Breast epithelium (tissue), 4 donors: ENCODE measurements at regions not wholly inside any gene's neighbourhood (a gene's known extent, or its start where the extent isn't known, plus 50 kb on each side); places are given as distances from the start of the nearest gene placed in this dataset.

Experiments used
- DNase-seq, 2 donors: peaks; one replicate each; pipeline ENCODE4 v3.0.0-alpha.2; 2019; ENCODE audit warnings: low spot score in 2 of 2
- H3K27ac ChIP-seq, 2 donors: fragments of 200-600 bp; sonication (generic) in 1 of 2; one replicate each; pipeline ENCODE4 v1.5.1; 2016 to 2019; ENCODE audit warnings: mild to moderate bottlenecking in 1 of 2
- H3K27me3 ChIP-seq, 2 donors: fragments of 200-600 bp; sonication (generic) in 1 of 2; one replicate each; pipeline versions ENCODE4 v1.5.1 to v1.6.0; 2017 to 2019; ENCODE audit warnings: control low read depth in 1 of 2, mild to moderate bottlenecking in 1 of 2
- H3K36me3 ChIP-seq: fragments of 200-600 bp; one replicate; pipeline ENCODE4 v1.5.1; 2019
- H3K4me1 ChIP-seq, 2 donors: fragments of 200-600 bp; sonication (generic); one replicate each; pipeline ENCODE4 v1.5.1; 2016 to 2019; ENCODE audit warnings: control low read depth in 1 of 2
- H3K4me3 ChIP-seq, 3 donors: fragments of 200-600 bp; sonication (generic); 1 replicate in 2 of 3; 2 replicates in 1 of 3; pipeline ENCODE4 v1.5.1; 2016 to 2019; ENCODE audit warnings: mild to moderate bottlenecking in 3 of 3, moderate library complexity in 2 of 3
- H3K9me3 ChIP-seq, 2 donors: fragments of 200-600 bp; sonication (generic) in 1 of 2; one replicate each; pipeline ENCODE4 v1.5.1; 2016 to 2019; ENCODE audit warnings: control low read depth in 1 of 2
- CTCF ChIP-seq, 3 donors: fragments of 450-650 bp; IDR thresholded peaks; one replicate each; pipeline ENCODE4 v1.5.1; 2016 to 2017; ENCODE audit warnings: antibody characterized with exemption in 3 of 3, mild to moderate bottlenecking in 3 of 3, moderate library complexity in 3 of 3
- POLR2A ChIP-seq: fragments of 450-650 bp; IDR thresholded peaks from one replicate; pipeline ENCODE4 v1.6.1; 2016; ENCODE audit warnings: antibody characterized with exemption, mild to moderate bottlenecking, moderate library complexity
- POLR2AphosphoS5 ChIP-seq, 3 donors: sonication (generic); formaldehyde crosslinking; IDR thresholded peaks; one replicate each; pipeline ENCODE4 v1.6.1; 2017; ENCODE audit warnings: antibody characterized with exemption in 3 of 3
- intact Hi-C: fragments of 100-400 bp; cut with DNase I; formaldehyde crosslinking; loops from one replicate; pipeline ENCODE4 v1.15.1; 2023; ENCODE audit warnings: low total_unique reads

DNA sequence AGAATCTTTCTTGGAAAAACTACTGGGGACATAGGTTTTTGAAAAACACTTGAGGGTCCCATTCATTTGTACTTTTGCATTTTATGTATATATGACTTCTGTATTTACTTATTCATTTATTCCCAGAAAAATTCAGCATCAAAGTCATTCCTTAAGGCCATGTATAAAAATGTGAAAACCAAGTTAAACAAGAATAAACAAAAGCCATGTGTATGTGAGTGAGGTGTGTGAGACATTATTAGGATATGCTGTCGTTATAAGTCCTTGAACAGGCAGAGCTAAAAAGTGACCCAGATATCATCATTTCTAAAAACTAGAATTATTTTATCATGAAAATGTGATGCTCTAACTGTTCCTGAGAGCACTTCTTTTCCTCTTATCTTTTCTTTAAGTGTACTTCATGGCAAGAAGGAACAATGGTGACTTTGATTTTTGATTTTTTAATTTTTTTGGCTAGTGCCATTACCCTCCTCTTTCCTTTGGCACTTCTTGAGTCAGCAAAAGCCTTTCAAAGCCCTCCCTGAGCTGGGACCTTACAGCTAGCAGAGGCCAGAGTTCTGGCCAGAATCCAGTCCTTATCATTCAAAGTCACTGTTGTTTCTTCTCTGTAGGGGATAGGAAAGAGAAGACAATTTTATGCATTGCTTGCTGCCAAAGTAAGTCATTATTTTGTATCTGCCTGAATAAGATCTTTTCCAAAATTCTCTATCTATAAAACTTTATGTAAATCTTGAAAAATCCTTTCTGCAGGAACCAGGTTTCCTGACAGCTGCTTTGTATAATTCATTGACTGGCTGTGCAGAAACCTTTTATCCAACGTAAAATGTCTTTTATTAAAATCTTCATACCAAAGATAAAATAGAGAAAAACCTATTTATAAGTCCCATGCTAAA lies 419.7 kb upstream of the PRICKLE1 start:
- DNase-seq, result no peak
- Histone ChIP-seq H3K4me1 (no peaks in the 10 kb centered on the region), H3K27ac (no peak overlapping the region), H3K36me3 (no peaks in the 10 kb centered on the region), H3K9me3 (no peaks in the 10 kb centered on the region), H3K27me3 (no peaks in the 10 kb centered on the region), H3K4me3 (no peak overlapping the region)
- TF ChIP-seq CTCF (IDR thresholded peaks at IDR 0.05), result no peak
- no peak for TF ChIP-seq POLR2A
- TF ChIP-seq POLR2AphosphoS5 (IDR thresholded peaks at IDR 0.05), result no peak
- intact Hi-C loops, result no loop called here

DNA sequence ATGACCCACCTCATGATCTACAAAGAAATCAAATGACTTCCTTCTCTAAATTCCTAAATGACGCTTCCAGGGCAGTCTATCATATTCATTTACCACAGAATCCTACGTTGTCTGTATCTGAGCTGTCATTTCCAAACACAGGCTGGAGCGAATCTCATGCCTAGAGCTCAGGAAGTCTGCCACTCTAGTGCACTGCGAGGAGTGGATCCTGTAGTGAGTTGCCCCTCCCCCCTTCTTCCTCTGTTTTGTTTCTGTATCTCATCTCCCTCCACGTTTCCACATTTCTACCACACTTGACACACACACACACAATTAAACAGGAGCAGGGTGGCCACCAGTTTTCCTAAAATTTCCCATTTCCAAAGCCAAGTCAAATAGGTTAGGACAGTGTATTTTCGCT lies 415.4 kb upstream of the PRICKLE1 start:
- intact Hi-C loops, result no loop called here
- no peaks in the 10 kb centered on the region for H3K36me3 ChIP-seq
- no peak overlapping the region for H3K4me3 ChIP-seq
- H3K27me3 ChIP-seq, result no peaks in the 10 kb centered on the region
- H3K9me3 ChIP-seq, result no peaks in the 10 kb centered on the region
- H3K27ac ChIP-seq, result no peak overlapping the region
- no peak for TF ChIP-seq POLR2AphosphoS5 (IDR thresholded peaks at IDR 0.05)
- TF ChIP-seq CTCF (IDR thresholded peaks at IDR 0.05), result no peak
- no peak for DNase-seq
- H3K4me1 ChIP-seq, result no peaks in the 10 kb centered on the region

DNA sequence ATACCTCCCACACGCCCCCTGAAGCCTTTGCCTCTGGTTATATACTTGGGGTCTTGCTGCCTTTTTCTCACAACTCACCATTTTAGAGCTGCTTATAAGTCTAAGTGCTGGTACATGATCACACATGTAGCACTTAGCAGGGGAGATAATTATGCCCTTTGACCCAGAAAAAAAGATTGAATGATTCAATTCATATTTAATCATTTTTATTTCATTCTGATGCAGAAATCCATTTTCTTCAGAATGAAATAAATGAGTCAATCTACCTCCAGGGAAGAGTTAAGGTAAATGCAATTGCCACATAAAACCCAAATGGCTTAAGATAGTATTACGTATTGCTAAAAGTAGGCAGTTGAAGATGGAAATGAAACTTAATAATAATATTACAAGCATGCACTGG lies 414.6 kb upstream of the PRICKLE1 start:
- intact Hi-C loops, result no loop called here
- Histone ChIP-seq H3K27ac (no peak overlapping the region), H3K4me3 (no peak overlapping the region), H3K9me3 (no peaks in the 10 kb centered on the region), H3K27me3 (no peaks in the 10 kb centered on the region), H3K36me3 (no peaks in the 10 kb centered on the region), H3K4me1 (no peaks in the 10 kb centered on the region)
- no peak for TF ChIP-seq POLR2A
- no peak for TF ChIP-seq POLR2AphosphoS5 (IDR thresholded peaks at IDR 0.05)
- TF ChIP-seq CTCF (IDR thresholded peaks at IDR 0.05), result no peak
- DNase-seq, result no peak

DNA sequence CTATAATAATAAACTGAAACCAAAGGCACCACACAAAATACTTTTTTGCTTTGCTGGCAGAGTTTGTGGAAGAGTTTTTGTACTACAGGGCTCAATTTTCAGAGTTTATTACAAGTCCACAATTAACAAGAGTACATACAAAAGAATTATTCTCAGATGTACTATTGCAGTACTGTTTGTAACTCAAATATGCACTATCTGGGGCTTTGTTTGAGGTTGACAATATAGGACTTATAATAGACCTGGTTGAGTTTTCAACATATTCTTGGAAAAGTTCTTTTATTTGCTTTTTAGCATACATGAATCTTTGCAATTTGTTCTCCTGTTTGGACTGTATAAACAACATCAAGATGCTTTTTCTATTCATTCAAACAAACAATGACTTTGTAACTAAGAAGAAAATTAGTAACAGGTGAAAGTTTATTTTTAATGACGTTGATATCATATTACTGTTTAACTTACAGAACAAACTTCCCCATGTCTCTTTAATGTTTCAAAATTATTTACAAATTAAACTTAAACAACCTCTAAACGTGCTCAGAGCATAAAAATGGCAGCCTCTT lies 407.4 kb upstream of the PRICKLE1 start:
- Histone ChIP-seq H3K27ac (no peak overlapping the region), H3K4me1 (no peaks in the 10 kb centered on the region), H3K4me3 (no peak overlapping the region), H3K9me3 (no peaks in the 10 kb centered on the region), H3K27me3 (no peaks in the 10 kb centered on the region), H3K36me3 (no peaks in the 10 kb centered on the region)
- TF ChIP-seq CTCF (IDR thresholded peaks at IDR 0.05) (no peak), POLR2A (no peak), POLR2AphosphoS5 (IDR thresholded peaks at IDR 0.05) (no peak)
- no peak for DNase-seq
- intact Hi-C loops, result no loop called here

DNA sequence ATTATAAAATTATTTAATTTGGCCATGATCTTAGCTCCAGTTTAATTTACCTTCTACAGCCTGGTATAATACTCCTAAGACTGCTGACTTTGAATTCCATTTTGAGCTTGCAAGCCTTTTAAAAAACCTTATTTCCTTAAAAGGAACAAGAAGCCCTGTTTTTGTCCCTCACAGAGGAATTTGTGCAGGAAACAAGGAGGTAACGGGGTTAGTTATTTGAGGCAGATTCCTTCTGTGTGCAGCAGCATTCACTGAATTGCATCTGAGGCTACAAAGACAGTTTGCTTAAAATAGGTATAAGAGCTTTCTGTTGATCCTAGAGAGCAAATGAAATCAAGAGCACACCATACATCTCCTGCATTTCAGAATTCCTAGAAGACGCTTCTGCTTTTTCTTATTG lies 403.3 kb upstream of the PRICKLE1 start:
- intact Hi-C loops, result no loop called here
- Histone ChIP-seq H3K27me3 (no peaks in the 10 kb centered on the region), H3K4me1 (no peaks in the 10 kb centered on the region), H3K36me3 (no peaks in the 10 kb centered on the region), H3K27ac (no peak overlapping the region), H3K9me3 (no peaks in the 10 kb centered on the region), H3K4me3 (no peak overlapping the region)
- TF ChIP-seq POLR2A, result no peak
- no peak for TF ChIP-seq CTCF (IDR thresholded peaks at IDR 0.05)
- no peak for TF ChIP-seq POLR2AphosphoS5 (IDR thresholded peaks at IDR 0.05)
- DNase-seq, result no peak
